ENCODE measurements at regions not wholly inside any gene's neighbourhood (a gene's known extent, or its start where the extent isn't known, plus 50 kb on each side); places are given as distances from the start of the nearest gene placed in this dataset.

DNA sequence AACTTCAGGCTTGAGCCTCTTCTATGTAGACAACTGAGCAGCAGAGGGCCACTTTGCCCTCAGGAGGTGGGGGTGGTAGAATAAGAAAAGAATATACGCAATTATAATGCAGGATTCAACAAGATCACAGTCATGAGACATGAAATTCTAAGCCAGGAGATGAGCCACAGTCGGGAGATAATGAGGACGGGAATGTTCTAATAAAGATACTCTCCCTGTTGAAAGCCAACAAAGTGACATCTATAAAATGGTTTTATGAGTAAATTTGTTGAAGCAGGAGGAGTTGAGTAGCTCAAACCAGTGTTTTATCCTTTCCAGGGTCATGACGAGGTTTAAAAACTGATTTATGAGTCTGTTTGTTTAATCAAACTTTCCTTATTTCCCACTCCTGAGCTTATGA, 152.0 kb upstream of the SERP2 start:
- DNase-seq (ENCODE audit: extremely low spot score), result no peak
- TF ChIP-seq CTCF (IDR thresholded peaks at IDR 0.05; ENCODE audit: control extremely low read depth, extremely low read depth, low read depth, missing control alignments), result no peak
- ChIA-PET CTCF (interaction anchor here (1.7 kb wide), 1 partner anchor 41 kb away, joined by 3 read pairs; no protein-coding TSS in a partner anchor), POLR2A (no interaction called here)

DNA sequence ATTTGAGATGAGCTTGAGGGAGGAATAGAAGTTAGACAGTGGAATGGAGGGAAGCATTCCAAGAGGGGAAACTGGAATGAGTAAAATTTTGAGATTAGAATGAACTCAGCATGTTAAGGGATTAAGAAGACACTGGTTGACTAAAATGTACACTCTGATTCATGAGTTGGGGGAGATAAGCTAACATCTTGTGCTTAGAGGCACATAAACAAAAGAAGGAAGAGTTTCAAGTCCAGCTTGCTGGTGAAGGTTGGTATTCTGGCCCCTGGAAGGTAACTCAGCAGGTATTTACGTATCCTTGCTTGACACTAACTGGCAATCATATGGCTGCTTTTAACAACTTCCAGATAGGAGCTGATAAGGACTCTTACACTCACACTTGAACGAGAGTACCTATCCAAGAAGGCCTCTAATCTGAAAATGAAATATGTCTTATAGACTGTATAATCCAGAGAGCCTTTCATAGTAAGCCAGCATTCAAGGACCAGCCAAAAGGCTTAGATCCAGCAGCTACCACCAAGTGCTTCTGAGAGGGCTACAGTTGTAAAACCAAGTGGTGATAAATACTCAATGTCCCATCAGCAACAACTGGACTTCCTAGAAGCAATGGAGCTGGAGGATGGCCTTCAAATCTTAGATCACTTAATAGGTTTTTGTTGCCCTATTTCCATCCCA, 149.7 kb upstream of the SERP2 start:
- TF ChIP-seq CTCF (IDR thresholded peaks at IDR 0.05; ENCODE audit: control extremely low read depth, extremely low read depth, low read depth, missing control alignments), result no peak
- ChIA-PET POLR2A (no interaction called here), CTCF (no interaction called here)
- no peak for DNase-seq (ENCODE audit: extremely low spot score)

DNA sequence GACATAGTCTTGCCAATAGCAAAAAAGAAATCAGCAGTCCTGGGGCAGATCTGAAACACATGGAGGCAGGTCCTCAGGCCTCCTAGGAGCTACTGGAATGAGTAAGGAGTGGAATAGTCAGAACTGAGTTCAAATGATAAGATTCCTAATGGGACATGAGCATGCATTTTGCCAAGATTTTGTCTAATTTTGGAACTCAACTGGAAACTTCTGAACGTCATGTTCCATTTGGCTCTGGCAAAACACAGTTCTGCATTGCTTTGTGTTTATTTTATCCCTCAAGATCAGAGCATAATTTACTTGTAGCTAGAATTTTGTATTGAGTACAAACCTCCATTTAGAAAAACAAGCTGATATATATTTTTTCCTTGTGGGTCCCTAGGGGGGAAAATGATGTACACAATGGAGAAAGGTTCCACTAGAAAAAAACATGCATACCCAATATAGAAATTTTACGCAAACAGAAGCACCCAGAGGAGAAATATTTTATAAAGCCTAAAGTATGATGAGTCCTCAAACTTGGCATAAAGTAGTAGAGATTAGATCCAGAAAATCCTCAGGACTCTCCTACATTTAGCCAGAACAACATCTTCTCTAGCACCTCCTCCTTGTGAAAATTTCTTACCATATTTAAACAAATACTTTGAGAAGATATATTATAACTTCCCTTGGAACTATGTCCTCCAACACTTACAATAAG, 149.0 kb upstream of the SERP2 start:
- CTCF ChIA-PET, result interaction anchor here (0.9 to 1.2 kb wide), 2 partner anchors 10 to 49 kb away, joined by 4 read pairs; no protein-coding TSS in a partner anchor
- POLR2A ChIA-PET, result no interaction called here
- TF ChIP-seq CTCF (IDR thresholded peaks at IDR 0.05; ENCODE audit: control extremely low read depth, extremely low read depth, low read depth, missing control alignments), result no peak
- no peak for DNase-seq (ENCODE audit: extremely low spot score)

GRCh38 chr13:44229371-44230030, 144.1 kb upstream of the SERP2 start:
- ChIA-PET CTCF (interaction anchor here (1.7 to 2.6 kb wide), 2 partner anchors 14 to 19 kb away, joined by 3 to 7 read pairs; no protein-coding TSS in a partner anchor), POLR2A (no interaction called here)
- TF ChIP-seq CTCF (IDR thresholded peaks at IDR 0.05; ENCODE audit: control extremely low read depth, extremely low read depth, low read depth, missing control alignments), result no peak
- DNase-seq (ENCODE audit: extremely low spot score), result no peak

DNA sequence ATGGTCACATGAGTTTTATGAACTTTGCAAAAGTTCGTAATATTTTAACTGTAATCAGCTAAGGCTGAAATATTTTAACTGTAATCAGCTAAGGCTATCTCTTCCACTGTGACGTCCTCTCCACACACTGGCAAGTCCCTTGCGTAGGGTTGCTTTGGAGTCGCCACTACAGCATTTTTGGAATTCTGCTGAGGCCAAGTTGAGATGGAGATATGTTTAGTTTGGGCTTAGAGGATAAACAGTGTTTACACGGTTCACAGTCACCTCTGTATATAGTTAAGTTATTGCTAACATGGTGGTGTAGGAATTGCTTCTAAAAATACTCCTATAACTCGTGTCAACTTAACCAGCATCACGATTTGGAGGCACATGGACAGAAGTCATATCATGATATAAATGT, 143.6 kb upstream of the SERP2 start:
- no peak for TF ChIP-seq CTCF (IDR thresholded peaks at IDR 0.05; ENCODE audit: control extremely low read depth, extremely low read depth, low read depth, missing control alignments)
- ChIA-PET CTCF (interaction anchor here (1.7 to 2.6 kb wide), 2 partner anchors 13 to 19 kb away, joined by 3 to 7 read pairs; no protein-coding TSS in a partner anchor), POLR2A (no interaction called here)
- DNase-seq (ENCODE audit: extremely low spot score), result no peak

GRCh38 chr13:44230736-44231135, 142.9 kb upstream of the SERP2 start:
- POLR2A ChIA-PET, result no interaction called here
- CTCF ChIA-PET, result interaction anchor here (2.6 kb wide), 1 partner anchor 12 kb away, joined by 7 read pairs; no protein-coding TSS in a partner anchor
- no peak for DNase-seq (ENCODE audit: extremely low spot score)
- no peak for TF ChIP-seq CTCF (IDR thresholded peaks at IDR 0.05; ENCODE audit: control extremely low read depth, extremely low read depth, low read depth, missing control alignments)

Measured in GM10248 (cell line).